IMR-90 (cell line): ENCODE measurements at regions not wholly inside any gene's neighbourhood (a gene's known extent, or its start where the extent isn't known, plus 50 kb on each side); places are given as distances from the start of the nearest gene placed in this dataset.

Source experiments
- ATAC-seq: fragments of 200-7000 bp; cut with Tn5 transposase; 2 replicates; pipeline ENCODE4 v1.9.1; 2020; ENCODE audit warnings: low read depth, mild to moderate bottlenecking, moderate library complexity
- BruUV-seq: library from RNA; stranded (reverse); fragments of 400-500 nt; replicated peaks from 2 replicates; lab custom pipeline; 2021; lab: Mats Ljungman, UMichigan
- CTCF ChIA-PET: fragments of 300-600 bp; formaldehyde crosslinking; extraction: SDS; loops from one replicate; lab custom pipeline; 2021; ENCODE audit warnings: antibody characterized with exemption; lab: Yijun Ruan, JAX
- POLR2A ChIA-PET: fragments of 300-600 bp; sonication (Branson Sonifier 250); formaldehyde crosslinking; loops from one replicate; lab custom pipeline; 2022; ENCODE audit warnings: antibody characterized with exemption; ENCODE audit not compliant: unreplicated experiment; lab: Charles Lee
- DNase-seq: peaks from one replicate; pipeline ENCODE4 v3.0.0; 2013
- H2AFZ ChIP-seq: replicated peaks from 2 replicates; pipeline ENCODE3; 2013; ENCODE audit warnings: low read length, mild to moderate bottlenecking; ENCODE audit not compliant: poor library complexity
- H2AK5ac ChIP-seq: 2 replicates; pipeline ENCODE4 v1.6.1; 2013; ENCODE audit warnings: low read depth, low read length, inconsistent platforms
- H2AK9ac ChIP-seq: replicated peaks from 2 replicates; pipeline ENCODE3; 2013; ENCODE audit warnings: mild to moderate bottlenecking, low read depth, low read length, moderate library complexity; ENCODE audit not compliant: poor library complexity
- H2BK120ac ChIP-seq: 2 replicates; pipeline ENCODE4 v1.6.1; 2013; ENCODE audit warnings: low read depth, low read length, inconsistent platforms
- H2BK15ac ChIP-seq: 3 replicates; pipeline ENCODE4 v1.6.1; 2013; ENCODE audit warnings: low read depth, low read length, inconsistent platforms
- H2BK20ac ChIP-seq: 2 replicates; pipeline ENCODE4 v1.6.1; 2013; ENCODE audit warnings: low read depth, mild to moderate bottlenecking, inconsistent platforms, low read length, moderate library complexity
- H2BK5ac ChIP-seq: 2 replicates; pipeline ENCODE4 v1.6.1; 2013; ENCODE audit warnings: mild to moderate bottlenecking, low read depth, low read length, inconsistent platforms; ENCODE audit not compliant: poor library complexity, severe bottlenecking
- H3K14ac ChIP-seq: replicated peaks from 2 replicates; pipeline ENCODE4 v1.6.1; 2013; ENCODE audit warnings: low read depth, low read length, inconsistent platforms
- H3K18ac ChIP-seq: 2 replicates; pipeline ENCODE4 v1.6.1; 2013; ENCODE audit warnings: low read depth, low read length, control low read depth
- H3K23ac ChIP-seq: 2 replicates; pipeline ENCODE4 v1.6.1; 2013; ENCODE audit warnings: low read depth, low read length, inconsistent platforms
- H3K27ac ChIP-seq: 2 replicates; pipeline ENCODE4 v1.5.1; 2013; ENCODE audit warnings: mild to moderate bottlenecking, control low read depth, low read length; ENCODE audit not compliant: insufficient read depth
- H3K27me3 ChIP-seq: 2 replicates; pipeline ENCODE4 v1.6.1; 2013; ENCODE audit warnings: low read length; ENCODE audit not compliant: control insufficient read depth, insufficient read depth
- H3K36me3 ChIP-seq: 2 replicates; pipeline ENCODE4 v1.6.1; 2013; ENCODE audit warnings: low read length, mixed read lengths; ENCODE audit not compliant: control insufficient read depth, insufficient read depth
- H3K4ac ChIP-seq: 2 replicates; pipeline ENCODE4 v1.6.1; 2013; ENCODE audit warnings: low read depth, low read length, inconsistent platforms
- H3K4me1 ChIP-seq: 2 replicates; pipeline ENCODE4 v1.6.1; 2013; ENCODE audit warnings: low read length, mixed read lengths; ENCODE audit not compliant: control insufficient read depth, insufficient read depth
- H3K4me2 ChIP-seq: 2 replicates; pipeline ENCODE4 v1.6.1; 2013; ENCODE audit warnings: low read depth, mild to moderate bottlenecking, control low read depth, low read length, moderate library complexity
- H3K4me3 ChIP-seq: 2 replicates; pipeline ENCODE4 v1.5.1; 2013; ENCODE audit warnings: low read depth, mild to moderate bottlenecking, control low read depth, low read length, moderate library complexity; ENCODE audit not compliant: insufficient read depth
- H3K56ac ChIP-seq: 2 replicates; pipeline ENCODE4 v1.6.1; 2013; ENCODE audit warnings: low read length, inconsistent platforms; ENCODE audit not compliant: insufficient read depth; ENCODE audit errors: extremely low read depth
- H3K79me1 ChIP-seq, 2 experiments: 2 replicates each; pipeline ENCODE4 v1.6.1; 2013; ENCODE audit warnings: low read length in 2 of 2, inconsistent platforms in 1 of 2, low read depth in 1 of 2
- H3K9ac ChIP-seq: 2 replicates; pipeline ENCODE4 v1.6.1; 2013; ENCODE audit warnings: low read depth, low read length, control low read depth
- H3K9me1 ChIP-seq: 2 replicates; pipeline ENCODE4 v1.6.1; 2013; ENCODE audit warnings: low read length, inconsistent platforms; ENCODE audit not compliant: insufficient read depth
- H3K9me3 ChIP-seq: 2 replicates; pipeline ENCODE4 v1.6.1; 2013; ENCODE audit warnings: low read length; ENCODE audit not compliant: control insufficient read depth, insufficient read depth
- H4K20me1 ChIP-seq: 2 replicates; pipeline ENCODE4 v1.6.1; 2013; ENCODE audit warnings: low read length, inconsistent platforms; ENCODE audit not compliant: insufficient read depth
- H4K5ac ChIP-seq: 2 replicates; pipeline ENCODE4 v1.6.1; 2013; ENCODE audit warnings: mild to moderate bottlenecking, low read depth, low read length, control low read depth
- H4K8ac ChIP-seq, 2 experiments: 2 replicates each; pipeline ENCODE4 v1.6.1; 2013; ENCODE audit warnings: low read depth in 2 of 2, low read length in 2 of 2, control low read depth in 1 of 2, inconsistent platforms in 1 of 2
- H4K91ac ChIP-seq: 2 replicates; pipeline ENCODE4 v1.6.1; 2013; ENCODE audit warnings: low read depth, low read length, inconsistent platforms; ENCODE audit not compliant: insufficient read depth
- CEBPB ChIP-seq: IDR thresholded peaks from 2 replicates; pipeline ENCODE4 v1.6.1; 2012; ENCODE audit warnings: low read depth, low read length, improper control_type of control experiment
- CHD1 ChIP-seq: IDR thresholded peaks from 2 replicates; pipeline ENCODE4 v1.6.1; 2012; ENCODE audit warnings: low read depth, low read length, improper control_type of control experiment
- FOS ChIP-seq: fragments of 150-350 bp; IDR thresholded peaks from 2 replicates; pipeline ENCODE4 v1.6.1; 2016; ENCODE audit warnings: low read depth, low read length
- MAZ ChIP-seq: IDR thresholded peaks from 2 replicates; pipeline ENCODE4 v1.6.1; 2012; ENCODE audit warnings: low read depth, mild to moderate bottlenecking, low read length, improper control_type of control experiment, moderate library complexity, borderline replicate concordance
- NFE2L2 ChIP-seq: fragments of 150-350 bp; IDR thresholded peaks from 2 replicates; pipeline ENCODE4 v1.6.1; 2016; ENCODE audit warnings: low read depth, mild to moderate bottlenecking, low read length
- POLR2A ChIP-seq: IDR thresholded peaks from 2 replicates; pipeline ENCODE4 v1.6.1; 2012; ENCODE audit warnings: mild to moderate bottlenecking, low read depth, low read length
- RAD21 ChIP-seq: IDR thresholded peaks from 2 replicates; pipeline ENCODE4 v1.6.1; 2012; ENCODE audit warnings: low read length, improper control_type of control experiment
- dilution Hi-C: fragments of 300-500 bp; cut with HindIII; formaldehyde crosslinking; loops from one replicate; pipeline ENCODE4 v1.14.3; 2018; ENCODE audit warnings: low sequenced_read_pairs; ENCODE audit not compliant: unreplicated experiment
- in situ Hi-C: fragments of 300-500 bp; cut with MboI; formaldehyde crosslinking; loops from 3 replicates; pipeline ENCODE4 v1.14.3; 2019; ENCODE audit warnings: low sequenced_read_pairs, inconsistent platforms, mixed read lengths
- intact Hi-C: fragments of 100-400 bp; cut with micrococcal nuclease; formaldehyde crosslinking; loops from 2 replicates; pipeline ENCODE4 v1.10.0; 2022

DNA sequence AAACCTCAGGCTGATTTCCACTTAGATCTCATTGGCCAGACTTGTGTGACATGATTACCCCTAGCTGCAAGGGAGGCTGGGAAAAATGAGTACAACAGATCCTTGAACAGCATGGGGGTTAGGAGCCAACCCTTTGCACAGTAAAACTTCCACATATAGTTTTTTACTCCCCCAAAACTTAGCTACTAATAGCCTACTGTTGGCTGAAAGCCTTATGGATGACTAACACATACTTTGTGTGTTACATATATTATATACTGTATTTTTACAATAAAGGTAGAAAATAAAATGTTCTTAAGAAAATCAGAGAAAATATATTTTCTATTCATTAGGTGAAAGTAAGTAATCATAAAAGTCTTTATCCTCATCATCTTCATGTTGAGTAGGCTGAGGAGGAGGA is 217.4 kb downstream of the NMUR2 start:
- Histone ChIP-seq H3K27ac (no peak overlapping the region), H3K4me1 (no peaks in the 10 kb centered on the region), H4K5ac (no peak overlapping the region), H3K36me3 (no peaks in the 10 kb centered on the region), H3K79me1 (no peaks in the 10 kb centered on the region), H3K27me3 (no peaks in the 10 kb centered on the region), H2BK120ac (no peak overlapping the region), H3K4me2 (no peak overlapping the region), H4K8ac (no peak overlapping the region), H3K9ac (no peak overlapping the region), H2AK9ac (no peak overlapping the region), H3K56ac (no peak overlapping the region), H2AFZ (no peak overlapping the region), H2BK15ac (no peak overlapping the region), H3K14ac (no peak overlapping the region), H4K20me1 (no peaks in the 10 kb centered on the region), H2BK20ac (no peak overlapping the region), H3K9me3 (no peaks in the 10 kb centered on the region), H3K18ac (no peak overlapping the region), H2AK5ac (no peak overlapping the region), H3K4me3 (no peak overlapping the region), H3K4ac (no peak overlapping the region), H2BK5ac (no peak overlapping the region), H3K23ac (no peak overlapping the region), H3K9me1 (no peaks in the 10 kb centered on the region), H4K91ac (no peak overlapping the region)
- in situ Hi-C loops (no loop called here), intact Hi-C loops (no loop called here), dilution Hi-C loops (no loop called here)
- no TSS peak for BruUV-seq
- DNase-seq: no peak
- no peak for ATAC-seq
- ChIA-PET POLR2A (no interaction called here), CTCF (interaction anchor here (0.6 kb wide), 1 partner anchor 88 kb away, joined by 3 read pairs; no protein-coding TSS in a partner anchor)
- no peak for TF ChIP-seq NFE2L2
- no peak for TF ChIP-seq RAD21
- no peak for TF ChIP-seq FOS
- no peak for TF ChIP-seq CEBPB
- no peak for TF ChIP-seq CHD1
- no peak for TF ChIP-seq POLR2A
- TF ChIP-seq MAZ: no peak
